Tibial nerve (tissue), 4 donors: ENCODE measurements at regions not wholly inside any gene's neighbourhood (a gene's known extent, or its start where the extent isn't known, plus 50 kb on each side); places are given as distances from the start of the nearest gene placed in this dataset.

Source experiments
- DNase-seq, 2 donors: peaks; one replicate each; pipeline ENCODE4 v3.0.0-alpha.2; 2019; ENCODE audit warnings: low spot score in 2 of 2
- H3K27ac ChIP-seq, 4 donors: fragments of 200-600 bp; sonication (generic) in 3 of 4; one replicate each; pipeline ENCODE4 v1.5.1; 2017 to 2019; ENCODE audit warnings: mild to moderate bottlenecking in 1 of 4
- H3K27me3 ChIP-seq, 2 donors: fragments of 200-600 bp; sonication (generic) in 1 of 2; one replicate each; pipeline versions ENCODE4 v1.5.1 to v1.6.0; 2017 to 2019
- H3K36me3 ChIP-seq, 3 donors: fragments of 200-600 bp; sonication (generic); one replicate each; pipeline ENCODE4 v1.5.1; 2018 to 2019
- H3K4me1 ChIP-seq, 4 donors: fragments of 200-600 bp; sonication (generic) in 3 of 4; one replicate each; pipeline ENCODE4 v1.5.1; 2017 to 2019
- H3K4me3 ChIP-seq, 4 donors: fragments of 200-600 bp; sonication (generic) in 3 of 4; one replicate each; pipeline ENCODE4 v1.5.1; 2017 to 2019; ENCODE audit warnings: mild to moderate bottlenecking in 1 of 4, moderate library complexity in 1 of 4
- H3K9me3 ChIP-seq, 4 donors: fragments of 200-600 bp; sonication (generic) in 3 of 4; one replicate each; pipeline ENCODE4 v1.5.1; 2017 to 2019
- EP300 ChIP-seq, 2 donors: sonication (generic); formaldehyde crosslinking; IDR thresholded peaks; one replicate each; pipeline ENCODE4 v1.6.1; 2017; ENCODE audit warnings: antibody characterized with exemption in 2 of 2, mild to moderate bottlenecking in 1 of 2
- POLR2A ChIP-seq, 2 donors: fragments of 450-650 bp; IDR thresholded peaks; one replicate each; pipeline ENCODE4 v1.6.1; 2017; ENCODE audit warnings: antibody characterized with exemption in 2 of 2, mild to moderate bottlenecking in 2 of 2, moderate library complexity in 2 of 2
- WGBS, 2 donors: methylation state at CpG; one replicate each; pipeline ENCODE4 v1.1.5; 2018; 5-methylcytosine and 5-hydroxymethylcytosine counted together
- TF ChIP-seq, protein P1 (sequence below), 5 experiments: fragments of 200-600 bp in 3 of 5; fragments of 450-650 bp in 2 of 5; sonication (generic) in 3 of 5; IDR thresholded peaks; one replicate each; pipeline ENCODE4 v1.5.1; 2016 to 2019; ENCODE audit warnings: antibody characterized with exemption in 5 of 5, mild to moderate bottlenecking in 3 of 5, moderate library complexity in 2 of 5

GRCh38 chr5:14064841-14065240, 78.3 kb upstream of the TRIO start:
- H3K4me1 ChIP-seq, result no peaks in the 10 kb centered on the region
- WGBS, 2 donors, result 50 to 53% methylated on average over 1 of the region's 1 CpG
- DNase-seq, result no peak
- no peaks in the 10 kb centered on the region for H3K36me3 ChIP-seq
- no peaks in the 10 kb centered on the region for H3K27me3 ChIP-seq
- TF ChIP-seq, protein P1, sequence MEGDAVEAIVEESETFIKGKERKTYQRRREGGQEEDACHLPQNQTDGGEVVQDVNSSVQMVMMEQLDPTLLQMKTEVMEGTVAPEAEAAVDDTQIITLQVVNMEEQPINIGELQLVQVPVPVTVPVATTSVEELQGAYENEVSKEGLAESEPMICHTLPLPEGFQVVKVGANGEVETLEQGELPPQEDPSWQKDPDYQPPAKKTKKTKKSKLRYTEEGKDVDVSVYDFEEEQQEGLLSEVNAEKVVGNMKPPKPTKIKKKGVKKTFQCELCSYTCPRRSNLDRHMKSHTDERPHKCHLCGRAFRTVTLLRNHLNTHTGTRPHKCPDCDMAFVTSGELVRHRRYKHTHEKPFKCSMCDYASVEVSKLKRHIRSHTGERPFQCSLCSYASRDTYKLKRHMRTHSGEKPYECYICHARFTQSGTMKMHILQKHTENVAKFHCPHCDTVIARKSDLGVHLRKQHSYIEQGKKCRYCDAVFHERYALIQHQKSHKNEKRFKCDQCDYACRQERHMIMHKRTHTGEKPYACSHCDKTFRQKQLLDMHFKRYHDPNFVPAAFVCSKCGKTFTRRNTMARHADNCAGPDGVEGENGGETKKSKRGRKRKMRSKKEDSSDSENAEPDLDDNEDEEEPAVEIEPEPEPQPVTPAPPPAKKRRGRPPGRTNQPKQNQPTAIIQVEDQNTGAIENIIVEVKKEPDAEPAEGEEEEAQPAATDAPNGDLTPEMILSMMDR (IDR thresholded peaks at IDR 0.05), result no peak
- TF ChIP-seq EP300 (IDR thresholded peaks at IDR 0.05) (no peak), POLR2A (IDR thresholded peaks at IDR 0.05) (no peak)
- H3K27ac ChIP-seq, result no peak overlapping the region
- no peak overlapping the region for H3K4me3 ChIP-seq
- no peaks in the 10 kb centered on the region for H3K9me3 ChIP-seq

GRCh38 chr5:14063691-14064090, 79.5 kb upstream of the TRIO start:
- Histone ChIP-seq H3K4me1 (no peaks in the 10 kb centered on the region), H3K4me3 (no peak overlapping the region), H3K9me3 (no peaks in the 10 kb centered on the region), H3K27me3 (no peaks in the 10 kb centered on the region), H3K27ac (no peak overlapping the region), H3K36me3 (no peaks in the 10 kb centered on the region)
- no peak for TF ChIP-seq EP300 (IDR thresholded peaks at IDR 0.05)
- TF ChIP-seq, protein P1 (IDR thresholded peaks at IDR 0.05), result no peak
- no peak for TF ChIP-seq POLR2A (IDR thresholded peaks at IDR 0.05)
- 86 to 100% methylated on average over 1 of the region's 1 CpG for WGBS, 2 donors
- DNase-seq, result no peak

DNA sequence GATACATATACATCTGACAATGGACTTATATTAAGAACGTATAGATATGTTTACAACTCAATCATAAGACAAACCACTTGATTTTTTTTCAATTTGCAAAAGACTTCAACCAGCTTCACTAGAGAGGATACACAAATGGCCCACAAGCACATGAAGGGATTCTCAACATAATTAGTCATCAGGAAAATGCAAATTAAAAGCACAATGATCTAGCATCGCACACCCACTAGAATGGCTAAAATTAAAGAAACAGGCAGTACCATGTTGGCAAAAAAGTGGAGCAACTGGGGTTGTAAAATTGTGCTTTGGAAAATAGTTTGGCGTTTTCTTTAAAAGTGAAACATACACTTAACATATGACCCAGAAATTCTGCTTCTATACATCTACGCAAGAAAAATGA, 80.0 kb upstream of the TRIO start:
- Histone ChIP-seq H3K4me1 (no peaks in the 10 kb centered on the region), H3K36me3 (no peaks in the 10 kb centered on the region), H3K27me3 (no peaks in the 10 kb centered on the region), H3K27ac (no peak overlapping the region), H3K9me3 (no peaks in the 10 kb centered on the region), H3K4me3 (no peak overlapping the region)
- WGBS, 2 donors, result 56 to 68% methylated on average over 4 of the region's 4 CpGs
- TF ChIP-seq, protein P1 (IDR thresholded peaks at IDR 0.05), result no peak
- DNase-seq, result no peak

DNA sequence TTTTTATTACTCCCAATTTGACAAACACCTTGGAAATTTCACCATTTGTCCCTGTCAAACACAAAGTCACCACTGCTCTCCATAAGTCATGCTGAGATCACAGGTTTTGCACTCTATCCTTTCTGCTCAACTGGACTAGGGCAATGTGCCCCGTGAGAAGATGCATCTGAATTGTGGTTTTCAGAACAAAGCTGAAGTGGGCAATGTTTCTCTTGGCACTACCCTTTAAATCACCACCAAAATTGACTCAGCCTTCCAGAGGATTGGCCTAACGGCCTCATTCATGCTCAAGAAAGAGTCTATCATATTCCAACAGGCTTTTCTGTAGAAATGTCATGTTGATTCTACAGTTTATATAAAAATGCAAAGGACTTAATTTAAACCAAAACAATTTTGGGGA, 81.0 kb upstream of the TRIO start:
- no peak for DNase-seq
- TF ChIP-seq EP300 (IDR thresholded peaks at IDR 0.05) (no peak), POLR2A (IDR thresholded peaks at IDR 0.05) (no peak)
- TF ChIP-seq, protein P1 (IDR thresholded peaks at IDR 0.05), result no peak
- Histone ChIP-seq H3K36me3 (no peaks in the 10 kb centered on the region), H3K27me3 (no peaks in the 10 kb centered on the region), H3K27ac (no peak overlapping the region), H3K4me3 (no peak overlapping the region), H3K4me1 (peaks cover 0 to 4% (median 0%) of the 10 kb centered on the region in 4 donors), H3K9me3 (no peaks in the 10 kb centered on the region)
- 66 to 68% methylated on average over 2 of the region's 2 CpGs for WGBS, 2 donors

DNA sequence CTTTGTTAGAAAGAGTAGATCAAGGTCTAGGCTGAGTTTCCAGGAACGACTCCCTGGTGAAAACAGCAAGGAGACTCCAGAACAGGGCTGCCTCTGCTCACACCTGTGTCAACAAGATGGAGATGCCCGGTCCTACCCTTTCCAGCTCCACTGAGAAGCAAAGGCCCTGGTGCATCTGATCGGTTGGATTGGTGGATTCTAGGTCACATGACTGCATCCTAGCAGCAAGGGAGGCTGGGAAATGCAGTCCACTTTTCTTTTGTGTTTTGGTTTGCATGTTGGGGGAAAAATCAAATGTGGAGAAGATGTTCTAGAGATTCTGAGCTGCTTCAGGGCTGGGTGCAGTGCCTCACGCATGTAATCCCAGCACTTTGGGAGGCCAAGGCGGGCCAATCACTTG, 82.0 kb upstream of the TRIO start:
- DNase-seq, result no peak
- Histone ChIP-seq H3K4me3 (no peak overlapping the region), H3K9me3 (no peaks in the 10 kb centered on the region), H3K36me3 (no peaks in the 10 kb centered on the region), H3K27ac (no peak overlapping the region), H3K4me1 (peaks cover 0 to 4% (median 0%) of the 10 kb centered on the region in 4 donors), H3K27me3 (no peaks in the 10 kb centered on the region)
- WGBS, 2 donors, result 89 to 91% methylated on average over 5 of the region's 5 CpGs
- TF ChIP-seq EP300 (IDR thresholded peaks at IDR 0.05), result no peak

DNA sequence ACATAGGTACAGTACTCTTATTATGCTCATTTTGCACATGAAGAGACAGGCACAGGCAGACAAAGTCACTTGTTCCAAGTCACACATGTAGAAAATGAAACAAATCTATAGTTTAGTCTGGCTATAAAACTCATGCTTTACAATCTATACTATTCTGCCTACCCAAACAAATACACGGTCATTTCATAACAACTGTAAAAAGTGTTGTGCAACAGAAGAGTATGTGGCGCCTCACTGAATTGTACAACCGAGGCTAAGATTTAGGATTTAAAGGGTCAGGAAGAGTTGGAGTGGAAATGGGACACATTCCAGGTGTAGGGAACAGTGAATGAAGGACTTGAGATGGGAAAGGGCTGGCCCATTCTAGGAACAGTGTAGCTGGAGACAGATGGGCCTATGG, 82.9 kb upstream of the TRIO start:
- TF ChIP-seq, protein P1 (IDR thresholded peaks at IDR 0.05), result no peak
- TF ChIP-seq POLR2A (IDR thresholded peaks at IDR 0.05) (no peak), EP300 (IDR thresholded peaks at IDR 0.05) (no peak)
- H3K4me3 ChIP-seq, result no peak overlapping the region
- H3K4me1 ChIP-seq, result peaks cover 0 to 4% (median 0%) of the 10 kb centered on the region in 4 donors
- 82 to 95% methylated on average over 3 of the region's 3 CpGs for WGBS, 2 donors
- no peaks in the 10 kb centered on the region for H3K9me3 ChIP-seq
- no peaks in the 10 kb centered on the region for H3K27me3 ChIP-seq
- no peaks in the 10 kb centered on the region for H3K36me3 ChIP-seq
- no peak for DNase-seq
- no peak overlapping the region for H3K27ac ChIP-seq
